Nephron progenitor cell (in vitro differentiated cells): ENCODE measurements at regions not wholly inside any gene's neighbourhood (a gene's known extent, or its start where the extent isn't known, plus 50 kb on each side); places are given as distances from the start of the nearest gene placed in this dataset.

ENCODE experiments used
- DNase-seq: peaks from one replicate; pipeline ENCODE4 v3.0.0; 2021
- H3K27ac Mint-ChIP-seq: 2 replicates; pipeline ENCODE4 v1.8.0; 2021; ENCODE audit warnings: mild to moderate bottlenecking, moderate library complexity, mixed read lengths
- H3K27me3 Mint-ChIP-seq: 2 replicates; pipeline ENCODE4 v1.8.0; 2021; ENCODE audit warnings: mild to moderate bottlenecking, low read depth, mixed read lengths; ENCODE audit not compliant: poor library complexity
- H3K36me3 Mint-ChIP-seq: 2 replicates; pipeline ENCODE4 v1.8.0; 2021; ENCODE audit warnings: low read depth, mixed read lengths
- H3K4me1 Mint-ChIP-seq: 2 replicates; pipeline ENCODE4 v1.8.0; 2021; ENCODE audit warnings: mixed read lengths
- H3K4me3 Mint-ChIP-seq: 2 replicates; pipeline ENCODE4 v1.8.0; 2021; ENCODE audit warnings: mild to moderate bottlenecking, moderate library complexity, mixed read lengths
- H3K9me3 Mint-ChIP-seq: 2 replicates; pipeline ENCODE4 v1.8.0; 2021; ENCODE audit warnings: mild to moderate bottlenecking, moderate library complexity, mixed read lengths
- CTCF ChIP-seq: fragments of 200-600 bp; sonication (generic); IDR thresholded peaks from 2 replicates; pipeline ENCODE4 v1.5.0; 2021; ENCODE audit warnings: antibody characterized with exemption

GRCh38 chr5:40261984-40262383, 417.7 kb upstream of the PTGER4 start:
- Mint-ChIP-seq H3K4me3 (no peak overlapping the region), H3K27me3 (peaks cover 4% of the 10 kb centered on the region), H3K27ac (no peak overlapping the region), H3K9me3 (peaks cover 7% of the 10 kb centered on the region), H3K4me1 (no peaks in the 10 kb centered on the region), H3K36me3 (no peaks in the 10 kb centered on the region)
- DNase-seq = no peak
- no peak for TF ChIP-seq CTCF

- DNase-seq = no peak
- no peaks in the 10 kb centered on the region for H3K4me1 Mint-ChIP-seq
- peaks cover 4% of the 10 kb centered on the region for H3K27me3 Mint-ChIP-seq
- H3K4me3 Mint-ChIP-seq = no peak overlapping the region
- H3K27ac Mint-ChIP-seq = no peak overlapping the region
- no peaks in the 10 kb centered on the region for H3K36me3 Mint-ChIP-seq
- no peak for TF ChIP-seq CTCF
- peaks cover 7% of the 10 kb centered on the region for H3K9me3 Mint-ChIP-seq
These were observed 419.4 kb upstream of the PTGER4 start for GRCh38 chr5:40260361-40260760.

- Mint-ChIP-seq H3K4me1 (no peaks in the 10 kb centered on the region), H3K9me3 (peaks cover 7% of the 10 kb centered on the region)
- no peak for TF ChIP-seq CTCF
These were observed 421.5 kb upstream of the PTGER4 start for GRCh38 chr5:40258222-40258621.

GRCh38 chr5:40240671-40241070, 439.0 kb upstream of the PTGER4 start:
- no peaks in the 10 kb centered on the region for H3K4me1 Mint-ChIP-seq
- H3K36me3 Mint-ChIP-seq = no peaks in the 10 kb centered on the region
- no peak overlapping the region for H3K4me3 Mint-ChIP-seq
- DNase-seq = no peak
- TF ChIP-seq CTCF = no peak
- peaks cover 4% of the 10 kb centered on the region for H3K9me3 Mint-ChIP-seq
- no peak overlapping the region for H3K27ac Mint-ChIP-seq
- H3K27me3 Mint-ChIP-seq = no peaks in the 10 kb centered on the region

More at GRCh38 chr5:40258222-40258621, 421.5 kb upstream of the PTGER4 start:
- Mint-ChIP-seq H3K27me3 (peaks cover 4% of the 10 kb centered on the region), H3K36me3 (no peaks in the 10 kb centered on the region), H3K4me3 (no peak overlapping the region), H3K27ac (no peak overlapping the region)
- DNase-seq = no peak

- H3K4me1 Mint-ChIP-seq = no peaks in the 10 kb centered on the region
- no peaks in the 10 kb centered on the region for H3K36me3 Mint-ChIP-seq
These were observed 439.6 kb upstream of the PTGER4 start for GRCh38 chr5:40240111-40240510.

More at GRCh38 chr5:40240111-40240510, 439.6 kb upstream of the PTGER4 start:
- H3K27ac Mint-ChIP-seq = no peak overlapping the region
- H3K27me3 Mint-ChIP-seq = no peaks in the 10 kb centered on the region
- DNase-seq = no peak
- TF ChIP-seq CTCF = no peak
- H3K4me3 Mint-ChIP-seq = no peak overlapping the region
- peaks cover 4% of the 10 kb centered on the region for H3K9me3 Mint-ChIP-seq
